GM19328 (cell line): ENCODE measurements at regions not wholly inside any gene's neighbourhood (a gene's known extent, or its start where the extent isn't known, plus 50 kb on each side); places are given as distances from the start of the nearest gene placed in this dataset.

Experiments
- ATAC-seq: cut with Tn5 transposase; IDR thresholded peaks from one replicate; pipeline ENCODE4 v1.9.1; 2021; ENCODE audit warnings: mild to moderate bottlenecking, moderate library complexity; ENCODE audit not compliant: unreplicated experiment

DNA sequence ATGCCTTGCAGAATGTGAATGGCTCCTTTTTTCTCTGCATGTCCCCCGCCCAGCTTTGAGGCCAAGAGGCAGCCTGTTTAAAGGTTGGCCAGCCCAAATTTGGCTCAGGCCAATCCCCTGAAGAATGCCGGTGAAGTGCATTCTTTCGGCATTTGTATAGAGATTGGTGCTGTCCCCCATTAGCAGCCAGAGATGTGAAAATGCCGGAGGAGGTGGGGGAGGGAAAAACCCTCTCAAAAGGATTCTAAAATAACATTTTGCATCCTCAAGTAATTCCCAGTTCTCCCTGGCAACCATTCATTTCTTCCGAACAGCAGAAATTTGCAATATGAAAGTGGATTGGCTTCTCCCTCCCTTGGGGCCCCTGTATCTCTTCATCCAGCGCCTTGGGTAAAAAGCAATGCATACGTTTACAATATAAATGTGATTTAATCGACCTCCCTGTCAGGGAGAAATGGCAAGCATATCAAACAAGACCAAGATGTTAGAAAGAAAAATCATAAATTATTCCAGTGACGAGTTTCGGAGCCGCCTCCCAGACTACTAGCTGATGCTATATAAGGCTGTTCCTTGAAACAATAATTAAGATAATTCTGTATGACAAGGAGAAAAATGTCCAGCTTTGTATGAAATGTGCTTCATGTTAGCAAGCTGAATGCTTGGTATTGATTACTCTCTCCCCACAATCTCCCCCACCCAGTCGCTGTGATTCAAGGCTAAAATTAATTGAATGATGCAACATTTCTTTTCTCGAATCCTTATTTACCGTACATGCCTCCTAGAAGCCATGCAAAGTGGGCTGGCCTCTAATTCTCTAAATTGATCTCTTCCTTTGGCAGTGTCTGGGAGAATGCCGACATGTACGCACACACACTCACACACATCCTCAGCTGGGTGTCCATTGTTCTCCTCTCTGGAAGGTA, 323.7 kb downstream of the RPS24 start:
- ATAC-seq: no peak

DNA sequence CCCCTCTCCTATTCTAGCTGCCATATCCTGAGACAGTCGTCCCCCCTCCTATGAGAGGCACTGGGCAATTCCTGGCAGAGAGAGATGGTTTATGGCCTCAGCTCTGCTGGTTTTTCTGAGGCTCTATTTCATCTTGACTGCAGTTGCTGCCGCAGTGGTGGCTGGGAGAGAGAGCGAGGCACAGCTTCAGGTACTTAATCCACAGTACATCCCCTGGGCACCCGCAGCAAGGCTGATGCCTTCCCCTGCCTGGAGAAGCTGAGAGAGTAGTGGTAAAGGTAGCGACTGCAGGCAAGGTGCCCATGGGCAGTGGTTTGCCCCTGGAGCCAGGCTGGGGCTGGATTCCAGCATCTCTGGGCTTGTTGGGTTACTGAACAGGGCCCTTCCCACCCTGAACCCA, 324.7 kb downstream of the RPS24 start:
- ATAC-seq: no peak

GRCh38 chr10:78358982-78359381, 325.3 kb downstream of the RPS24 start:
- no peak for ATAC-seq

- no peak for ATAC-seq
These were observed 326.0 kb downstream of the RPS24 start for GRCh38 chr10:78359640-78360091.

DNA sequence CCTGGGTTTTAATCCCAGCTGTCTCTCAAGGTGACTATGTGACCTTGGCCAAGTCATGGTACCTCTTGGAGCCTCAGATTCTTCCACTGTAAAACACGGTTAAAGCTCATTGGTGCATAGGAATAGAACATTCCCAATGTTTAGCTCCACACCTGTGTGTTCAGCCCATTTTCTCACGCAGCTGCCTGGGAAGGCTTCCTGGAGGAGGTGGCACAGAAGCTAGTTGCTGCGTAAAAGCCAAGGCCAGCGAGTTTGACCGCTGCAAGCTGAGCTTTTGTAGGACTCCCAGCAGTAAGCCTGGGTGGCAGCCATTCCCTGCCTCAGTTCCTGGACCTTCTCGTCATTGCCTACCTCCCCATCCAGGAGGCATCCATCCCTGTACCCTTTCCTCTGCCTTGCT, 326.6 kb downstream of the RPS24 start:
- ATAC-seq: no peak

DNA sequence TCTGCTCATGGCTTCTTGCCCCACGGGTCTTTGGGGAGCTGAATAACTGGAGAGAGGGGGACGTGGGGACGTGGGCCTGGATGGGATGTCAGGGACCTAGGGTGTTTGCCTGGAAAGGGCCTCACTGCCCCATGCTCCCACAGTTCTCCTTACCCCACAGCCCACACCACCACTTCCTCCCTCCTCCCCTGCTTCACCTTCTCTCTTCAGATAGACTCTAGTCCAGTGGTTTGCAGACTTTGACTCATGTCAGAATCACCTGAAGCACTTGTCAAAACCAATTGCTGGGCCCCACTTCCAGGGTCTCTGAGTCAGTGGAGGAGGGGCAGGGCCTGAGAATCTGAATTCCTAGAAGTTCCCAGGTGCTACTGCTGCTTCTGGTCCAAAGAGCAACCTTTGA, 327.4 kb downstream of the RPS24 start:
- no peak for ATAC-seq

DNA sequence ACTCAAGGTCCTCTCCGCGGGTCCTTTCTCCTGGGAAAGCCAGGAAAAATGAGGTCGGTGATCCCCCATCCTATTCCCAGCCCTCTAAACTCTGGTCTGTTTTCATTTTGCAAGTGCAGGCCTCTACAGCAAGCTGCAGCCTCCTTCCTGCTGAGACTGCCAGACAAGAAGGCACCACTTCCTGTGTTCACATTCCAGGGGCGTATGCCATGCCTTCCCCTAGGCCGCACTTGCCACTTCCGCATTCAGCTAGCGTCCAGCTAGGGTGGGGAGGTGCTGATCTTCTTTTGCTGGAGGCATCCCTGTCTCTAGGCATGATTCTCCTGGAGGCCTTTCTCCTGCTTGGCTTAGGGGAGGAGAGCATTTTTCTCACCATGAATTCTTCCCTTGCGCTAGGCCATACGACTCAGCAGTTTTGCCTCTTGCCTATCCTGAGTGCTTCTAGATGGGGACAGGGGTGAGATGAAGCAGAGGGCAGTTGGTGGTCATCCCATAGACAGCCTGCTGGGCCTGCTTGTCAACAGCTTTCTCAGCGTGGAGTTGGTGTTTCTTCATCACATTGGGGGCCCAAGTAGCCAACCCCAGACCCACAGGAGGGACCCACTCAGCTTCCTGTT, 328.9 kb downstream of the RPS24 start:
- no peak for ATAC-seq

DNA sequence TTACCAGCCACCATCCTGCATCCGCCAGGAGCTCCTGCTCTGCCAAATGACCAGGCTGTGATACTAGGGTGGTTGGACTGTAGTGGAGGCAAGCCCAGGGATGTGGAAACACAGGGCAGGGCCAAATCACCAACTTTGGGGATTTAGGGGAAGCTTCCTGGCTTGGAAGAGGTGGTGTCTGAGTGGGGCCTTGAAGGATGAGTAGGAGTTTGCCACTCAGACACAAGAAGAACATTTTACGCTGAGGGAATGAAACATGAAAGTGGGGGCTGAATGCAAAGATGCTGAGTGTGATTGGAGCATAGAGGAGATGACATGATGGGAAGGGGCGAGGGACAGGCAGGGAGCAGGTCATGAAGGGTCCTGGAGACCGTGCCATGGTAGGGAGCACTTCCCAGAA, 329.5 kb downstream of the RPS24 start:
- no peak for ATAC-seq

DNA sequence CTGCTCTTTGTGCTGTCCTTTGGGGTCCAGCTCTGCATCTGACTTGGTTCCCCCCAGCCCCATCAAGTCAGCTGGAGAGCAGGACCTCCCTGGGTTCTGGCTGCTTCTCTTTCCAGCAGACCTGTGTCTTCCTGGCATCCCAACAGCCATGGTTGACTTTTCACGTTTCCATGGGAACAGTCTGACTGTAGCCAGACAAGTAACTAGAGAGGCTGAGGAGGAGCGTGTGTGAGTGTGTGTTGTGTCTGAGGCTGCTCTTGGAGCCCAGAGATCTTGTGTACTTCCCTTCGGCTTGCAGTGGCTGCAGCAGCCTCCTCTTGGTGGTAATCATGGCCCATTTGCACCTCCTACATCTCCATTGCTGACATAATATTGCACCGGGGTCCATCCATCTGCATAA, 332.0 kb downstream of the RPS24 start:
- no peak for ATAC-seq

DNA sequence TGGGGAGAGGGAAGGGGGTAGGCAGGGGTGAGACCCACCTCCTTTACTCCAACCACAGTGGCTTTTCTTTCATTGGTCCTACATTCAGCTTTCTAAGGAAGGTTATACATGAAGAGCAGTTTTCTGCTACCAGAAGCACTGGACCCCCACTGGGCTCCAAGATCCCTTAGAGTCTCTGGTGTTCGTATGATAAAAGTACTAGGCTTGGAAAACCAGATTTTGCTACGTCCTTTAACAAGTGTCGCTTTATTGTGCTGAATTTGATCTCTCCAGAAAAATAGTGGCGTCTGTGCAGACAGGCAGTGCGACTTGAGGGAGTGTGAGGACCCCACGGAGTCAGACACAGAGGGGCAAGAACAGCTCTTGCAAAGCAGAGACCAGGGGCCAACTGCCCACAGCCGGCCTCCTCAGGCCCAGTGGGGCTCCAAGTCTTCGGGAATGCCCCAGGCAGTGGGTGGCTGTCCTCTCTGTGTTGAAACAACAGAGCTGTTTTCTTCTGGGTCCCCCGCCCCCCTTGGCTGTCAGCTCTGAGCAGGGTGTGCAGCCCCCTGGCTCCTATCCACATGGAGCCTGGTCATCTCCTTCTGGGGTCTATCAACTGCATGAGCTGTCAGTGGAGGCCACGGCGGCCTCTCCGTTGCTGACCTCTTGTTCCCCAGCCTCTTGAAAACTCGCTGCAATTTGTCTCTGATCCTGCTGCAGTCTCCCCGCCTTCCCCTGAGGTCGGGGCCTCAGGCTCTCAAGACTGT, 333.2 kb downstream of the RPS24 start:
- no peak for ATAC-seq

- no peak for ATAC-seq
These were observed 334.1 kb downstream of the RPS24 start for GRCh38 chr10:78367751-78368150.

- ATAC-seq: no peak
These were observed 337.5 kb downstream of the RPS24 start for GRCh38 chr10:78371136-78371535.

DNA sequence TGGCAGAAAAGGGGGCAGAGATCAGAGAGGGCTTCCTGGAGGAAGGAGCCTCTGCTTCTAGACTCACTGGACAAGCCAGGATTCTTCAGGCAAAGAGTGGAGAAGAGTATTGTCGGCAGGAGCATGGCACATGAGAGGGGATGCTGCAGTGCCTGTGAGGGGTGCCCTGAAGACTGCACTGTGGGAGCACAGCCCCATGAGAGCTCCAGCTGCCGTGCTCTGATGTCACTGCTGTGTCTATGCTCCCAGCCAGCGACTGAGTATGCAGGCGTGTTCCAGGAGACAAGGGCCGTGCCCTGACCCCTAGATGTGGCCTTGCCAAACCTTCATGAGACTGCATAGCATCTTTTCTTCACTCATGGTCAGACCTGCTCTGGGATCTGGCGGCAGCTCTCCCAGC, 339.1 kb downstream of the RPS24 start:
- ATAC-seq: no peak

DNA sequence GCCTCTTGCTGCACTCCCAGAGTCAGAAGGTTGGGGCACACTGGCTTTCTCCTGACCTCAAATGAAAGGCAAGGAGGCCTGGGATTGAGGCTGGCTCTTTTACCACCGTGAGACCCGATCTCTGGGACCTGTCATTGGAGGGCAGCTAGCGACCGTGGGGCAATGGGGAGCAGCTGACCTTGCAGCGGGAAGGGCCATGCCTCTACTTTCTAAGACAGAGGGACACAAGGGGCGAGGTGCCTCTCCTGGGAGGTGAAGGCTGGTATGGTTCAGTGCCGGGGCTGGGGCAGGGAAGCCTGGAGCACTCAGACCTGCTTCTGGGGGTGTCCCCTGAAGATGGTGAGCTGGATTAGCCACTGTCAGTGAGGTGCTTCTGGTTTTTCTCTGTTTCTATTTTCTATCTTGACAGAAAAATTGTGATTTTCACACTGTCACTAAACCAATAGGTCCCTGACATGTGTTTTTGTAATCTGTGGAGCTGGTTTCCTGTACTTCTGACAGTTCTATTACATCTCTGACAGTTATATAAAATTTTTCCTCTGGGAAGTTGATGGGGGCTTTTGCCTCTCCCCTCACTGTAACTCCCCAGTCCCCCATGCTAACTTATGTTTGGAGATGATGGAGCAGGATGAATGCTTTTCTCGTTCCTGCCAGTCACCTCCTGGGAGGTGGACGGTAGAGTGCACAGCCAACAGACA, 340.8 kb downstream of the RPS24 start:
- ATAC-seq: no peak

DNA sequence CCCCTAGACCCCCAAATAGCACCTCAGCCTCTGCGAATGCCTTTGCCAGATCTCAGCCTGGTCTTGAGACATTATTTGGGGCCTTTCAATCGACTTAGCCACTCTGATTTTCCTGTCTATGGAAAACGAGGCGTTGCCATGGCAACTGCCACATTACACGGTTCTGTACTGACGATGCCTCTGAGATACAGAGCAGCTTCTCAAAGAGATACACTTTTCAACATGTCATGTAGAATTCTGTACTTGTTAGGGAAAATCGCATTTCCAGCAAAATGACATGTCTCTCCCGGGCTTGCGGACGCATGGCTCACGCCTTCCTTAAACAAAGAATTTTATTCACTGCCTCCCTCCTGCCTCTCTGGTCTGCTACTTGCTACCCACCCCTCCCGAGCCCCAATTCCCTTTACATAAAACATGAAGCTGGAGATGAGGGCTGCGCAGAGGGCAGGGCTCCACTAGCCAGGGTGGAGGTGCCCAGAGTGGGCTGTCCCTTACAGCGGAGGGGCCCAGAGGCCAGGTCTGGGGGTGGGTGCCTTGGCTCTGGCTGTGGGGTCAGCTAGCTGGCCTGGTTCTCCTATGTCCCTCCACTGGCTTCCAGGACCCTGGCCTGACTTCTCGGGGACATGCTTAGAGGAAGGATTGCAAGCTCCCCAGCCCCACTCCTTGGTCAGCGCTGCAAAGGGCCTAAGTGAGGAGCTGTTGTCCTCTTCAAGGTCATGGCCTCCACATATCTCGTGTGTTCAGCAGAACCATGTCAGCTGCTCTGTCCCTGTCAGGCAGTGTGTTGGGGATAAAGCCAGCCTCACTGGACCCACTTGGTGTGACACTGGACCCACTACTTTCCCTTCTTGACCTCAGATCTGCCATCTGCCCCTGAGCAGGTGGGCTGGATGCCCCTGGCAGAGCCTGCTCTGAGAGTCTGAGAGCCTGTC, 342.5 kb downstream of the RPS24 start:
- ATAC-seq: no peak

- no peak for ATAC-seq
These were observed 343.7 kb downstream of the RPS24 start for GRCh38 chr10:78377356-78377755.

GRCh38 chr10:78378192-78378591, 344.5 kb downstream of the RPS24 start:
- ATAC-seq: no peak

- no peak for ATAC-seq
These were observed 347.4 kb downstream of the RPS24 start for GRCh38 chr10:78381107-78381506.

DNA sequence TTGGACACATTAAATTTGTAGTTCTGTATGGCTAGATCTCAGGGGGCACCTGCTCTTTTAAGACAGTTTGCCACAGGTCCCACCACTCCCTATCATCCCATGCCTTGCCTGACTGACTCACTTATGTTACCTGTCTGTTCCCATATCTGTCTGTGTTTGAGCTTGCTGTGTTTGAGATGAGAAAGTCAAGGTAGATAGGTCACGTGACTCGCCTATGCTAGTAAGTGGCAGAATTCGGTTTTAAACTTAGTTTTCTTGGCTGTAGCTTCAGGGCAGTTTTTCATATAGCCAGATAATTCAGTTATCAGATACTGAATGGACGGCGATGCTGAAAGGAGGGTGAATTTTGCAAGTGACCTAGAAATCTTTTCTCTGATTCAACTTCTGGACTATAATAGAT, 348.4 kb downstream of the RPS24 start:
- ATAC-seq: no peak

GRCh38 chr10:78382772-78383171, 349.1 kb downstream of the RPS24 start:
- ATAC-seq: no peak
